ENCODE measurements at regions not wholly inside any gene's neighbourhood (a gene's known extent, or its start where the extent isn't known, plus 50 kb on each side); places are given as distances from the start of the nearest gene placed in this dataset.
A peak's percentile ranks its signal among the peaks of the same experiment; 100 is the strongest.

DNA sequence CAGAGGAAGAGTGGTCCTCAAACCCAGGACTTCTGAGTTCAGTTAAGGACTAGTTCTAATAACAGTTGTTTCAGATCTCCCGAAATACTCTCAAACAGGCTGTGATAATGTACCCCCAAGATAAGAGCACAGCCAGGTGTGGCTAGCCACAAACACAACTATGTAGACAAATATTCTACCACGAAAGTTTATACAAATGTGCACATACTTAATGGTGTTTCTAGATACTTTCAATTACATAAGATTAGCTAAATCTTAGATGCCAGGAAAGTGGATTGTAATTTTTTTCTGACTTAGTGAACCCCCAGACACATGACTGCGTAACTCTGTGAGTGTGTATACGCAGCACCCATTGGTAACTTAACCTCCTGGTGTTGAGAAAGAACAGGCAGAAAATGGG lies 270.0 kb downstream of the USP25 start:
- Mint-ChIP-seq H3K4me1 (ENCODE audit: low read depth) (peaks cover 11% of the 10 kb centered on the region; the same call in 1 of the 2 replicates), H3K27ac (no peak overlapping the region)
- no peak for TF ChIP-seq CTCF (IDR thresholded peaks at IDR 0.05)

DNA sequence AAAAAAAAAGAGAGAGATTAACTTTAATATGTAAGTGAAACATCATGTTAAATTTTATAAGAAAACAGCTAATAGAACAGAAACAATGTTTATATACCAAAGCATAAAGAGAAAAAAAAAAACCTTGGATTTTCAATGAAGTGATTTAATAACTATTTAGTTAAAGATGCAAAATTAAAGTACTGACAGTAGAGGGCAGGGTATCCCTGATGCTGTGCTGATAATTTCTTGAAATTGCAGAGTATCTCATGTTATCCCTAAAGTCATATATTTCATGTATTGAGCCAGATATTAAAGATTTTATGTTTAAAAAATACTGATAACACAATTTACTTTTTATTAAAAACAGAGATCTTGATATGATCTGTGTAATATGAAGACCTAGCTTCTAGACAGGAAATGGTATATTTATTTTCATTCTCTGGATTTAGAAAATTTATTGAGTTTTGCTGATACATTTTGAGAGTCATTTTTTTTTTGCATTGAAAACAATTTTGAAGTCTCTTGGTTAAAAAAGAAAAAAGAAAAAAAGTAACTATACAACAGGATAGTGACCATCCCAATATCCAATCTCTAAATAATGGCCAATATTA lies 273.2 kb downstream of the USP25 start:
- peaks cover 2% of the 10 kb centered on the region; the same call in 1 of the 2 replicates for H3K27me3 Mint-ChIP-seq (ENCODE audit: insufficient read depth)
- H3K36me3 Mint-ChIP-seq (ENCODE audit: low read depth) = no peaks in the 10 kb centered on the region
- peak; percentile 83 for TF ChIP-seq CTCF (IDR thresholded peaks at IDR 0.05)
- DNase-seq = peak; percentile 25
- no peak overlapping the region for H3K27ac Mint-ChIP-seq
- no peak overlapping the region for H3K4me3 Mint-ChIP-seq
- H3K4me1 Mint-ChIP-seq (ENCODE audit: low read depth) = peaks cover 17% of the 10 kb centered on the region
- H3K9me3 Mint-ChIP-seq = no peaks in the 10 kb centered on the region

More for the DNA sequence above, 270.0 kb downstream of the USP25 start:
- no peaks in the 10 kb centered on the region; the same call in 1 of the 2 replicates for H3K27me3 Mint-ChIP-seq (ENCODE audit: insufficient read depth)
- H3K9me3 Mint-ChIP-seq = no peaks in the 10 kb centered on the region
- no peak overlapping the region for H3K4me3 Mint-ChIP-seq
- no peak for DNase-seq
- H3K36me3 Mint-ChIP-seq (ENCODE audit: low read depth) = no peaks in the 10 kb centered on the region

DNA sequence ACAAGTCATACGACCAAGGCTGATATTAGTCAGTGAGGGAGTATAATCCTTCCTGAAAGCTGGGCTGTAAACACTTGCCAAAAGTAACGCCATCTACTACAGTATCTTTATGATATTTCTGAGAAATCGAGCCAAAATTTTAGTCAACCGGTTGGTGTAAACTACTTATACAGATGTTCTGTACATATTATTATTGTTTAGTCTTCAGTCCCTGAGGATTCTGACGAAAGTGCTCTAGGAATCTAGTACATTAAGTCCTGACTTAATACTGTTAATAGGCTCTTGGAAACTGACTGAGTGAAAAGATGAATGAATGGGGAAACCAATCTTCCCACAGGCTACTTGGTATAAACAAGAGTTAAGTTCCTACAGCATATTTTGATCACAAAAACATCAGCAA lies 274.3 kb downstream of the USP25 start:
- no peak overlapping the region for H3K4me3 Mint-ChIP-seq
- no peak overlapping the region for H3K27ac Mint-ChIP-seq
- H3K4me1 Mint-ChIP-seq (ENCODE audit: low read depth) = peaks cover 21% of the 10 kb centered on the region
- DNase-seq = no peak
- H3K36me3 Mint-ChIP-seq (ENCODE audit: low read depth) = no peaks in the 10 kb centered on the region
- no peaks in the 10 kb centered on the region for H3K9me3 Mint-ChIP-seq
- TF ChIP-seq CTCF (IDR thresholded peaks at IDR 0.05) = no peak
- peaks cover 2% of the 10 kb centered on the region; the same call in 1 of the 2 replicates for H3K27me3 Mint-ChIP-seq (ENCODE audit: insufficient read depth)

GRCh38 chr21:16004523-16004922 lies 274.7 kb downstream of the USP25 start:
- H3K27me3 Mint-ChIP-seq (ENCODE audit: insufficient read depth) = peaks cover 2% of the 10 kb centered on the region; the same call in 1 of the 2 replicates
- H3K36me3 Mint-ChIP-seq (ENCODE audit: low read depth) = no peaks in the 10 kb centered on the region
- no peak for DNase-seq
- no peak for TF ChIP-seq CTCF (IDR thresholded peaks at IDR 0.05)
- H3K4me3 Mint-ChIP-seq = no peak overlapping the region
- H3K27ac Mint-ChIP-seq = no peak overlapping the region
- H3K9me3 Mint-ChIP-seq = no peaks in the 10 kb centered on the region
- peaks cover 21% of the 10 kb centered on the region for H3K4me1 Mint-ChIP-seq (ENCODE audit: low read depth)

DNA sequence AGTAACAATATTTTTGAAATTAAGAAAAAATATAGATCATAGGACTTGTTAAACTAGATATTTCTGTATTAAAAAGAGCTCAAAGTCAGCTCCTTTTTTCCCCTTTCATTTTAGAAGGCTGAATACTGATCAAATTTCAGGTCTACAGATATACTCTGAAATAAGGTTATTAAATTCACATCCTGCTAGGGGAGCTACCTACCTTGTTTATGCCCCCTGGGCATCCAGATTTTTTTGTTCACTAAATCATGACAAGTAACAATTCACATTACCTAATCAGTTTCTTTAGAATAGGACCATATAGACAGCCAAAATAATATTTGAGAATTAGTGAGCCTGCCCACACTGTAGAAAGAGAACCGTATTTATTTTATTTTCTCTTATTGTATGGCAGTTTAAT lies 276.2 kb downstream of the USP25 start:
- H3K27ac Mint-ChIP-seq = no peak overlapping the region
- peaks cover 4% of the 10 kb centered on the region; the same call in 1 of the 2 replicates for H3K36me3 Mint-ChIP-seq (ENCODE audit: low read depth)
- no peaks in the 10 kb centered on the region for H3K9me3 Mint-ChIP-seq
- peaks cover 2% of the 10 kb centered on the region; the same call in 1 of the 2 replicates for H3K27me3 Mint-ChIP-seq (ENCODE audit: insufficient read depth)
- no peak for TF ChIP-seq CTCF (IDR thresholded peaks at IDR 0.05)
- no peak for DNase-seq
- H3K4me3 Mint-ChIP-seq = no peak overlapping the region
- H3K4me1 Mint-ChIP-seq (ENCODE audit: low read depth) = peaks cover 21% of the 10 kb centered on the region

Measured in HFFc6 (cell line).